ENCODE measurements at regions not wholly inside any gene's neighbourhood (a gene's known extent, or its start where the extent isn't known, plus 50 kb on each side); places are given as distances from the start of the nearest gene placed in this dataset.
"Not testable (repeated sequence)": the region's sequence is repeated elsewhere in the genome, so short reads cannot be mapped to it uniquely, and the experiment has no call there.

GRCh38 chr1:192418552-192419285 is 101.9 kb downstream of the RGS21 start:
- no peak for DNase-seq

- no peak for DNase-seq
Observed at GRCh38 chr1:192430644-192431043, 113.9 kb downstream of the RGS21 start.

DNA sequence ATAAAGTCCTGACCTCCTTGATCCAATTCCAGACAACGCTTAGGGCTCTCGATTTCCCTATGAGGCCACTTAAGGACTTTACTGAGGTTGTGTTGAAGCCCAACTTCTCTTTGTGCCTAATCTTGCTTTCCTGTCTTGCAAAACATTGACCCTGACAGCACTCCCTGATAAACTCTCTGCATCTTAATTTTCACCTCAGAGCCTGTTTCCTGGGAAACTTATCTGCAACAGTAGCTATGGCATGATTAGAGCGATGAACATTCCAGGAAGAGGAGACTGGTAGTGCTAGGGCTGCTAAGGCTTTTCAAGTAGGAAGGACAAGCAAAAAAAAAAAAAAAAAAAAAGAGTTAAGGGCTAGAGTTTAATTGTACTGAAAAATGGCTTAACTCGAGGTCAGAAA is 118.9 kb downstream of the RGS21 start:
- DNase-seq: no peak

DNA sequence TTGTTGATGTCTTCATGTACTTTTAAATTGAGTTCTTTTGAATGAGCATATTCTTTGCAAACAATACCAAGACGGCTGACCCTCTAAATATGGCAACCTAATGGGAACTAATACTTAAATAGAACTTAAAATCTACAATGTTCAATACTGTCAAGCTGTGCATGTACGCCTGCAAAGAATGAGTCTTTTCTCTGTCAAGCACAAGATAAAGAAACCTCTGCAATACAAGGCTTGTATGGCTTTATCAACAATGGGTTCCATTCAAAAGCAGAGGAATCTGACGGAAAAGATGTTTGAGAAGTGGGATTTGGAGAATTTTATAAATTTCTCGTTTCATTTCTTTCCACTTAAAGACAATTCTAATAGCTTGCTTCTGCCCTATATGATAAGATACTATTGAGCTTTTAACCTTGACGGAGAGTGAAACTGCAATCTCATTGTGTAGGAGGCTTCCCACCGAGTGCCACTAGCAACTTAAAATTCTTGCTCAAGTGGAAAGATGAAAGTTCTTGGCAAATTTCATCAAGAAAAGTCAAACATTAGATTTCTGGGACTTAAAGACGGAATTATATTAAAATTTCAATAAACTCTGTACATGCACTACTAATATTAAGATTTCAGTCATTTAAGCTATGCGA is 119.8 kb downstream of the RGS21 start:
- no peak for DNase-seq

DNA sequence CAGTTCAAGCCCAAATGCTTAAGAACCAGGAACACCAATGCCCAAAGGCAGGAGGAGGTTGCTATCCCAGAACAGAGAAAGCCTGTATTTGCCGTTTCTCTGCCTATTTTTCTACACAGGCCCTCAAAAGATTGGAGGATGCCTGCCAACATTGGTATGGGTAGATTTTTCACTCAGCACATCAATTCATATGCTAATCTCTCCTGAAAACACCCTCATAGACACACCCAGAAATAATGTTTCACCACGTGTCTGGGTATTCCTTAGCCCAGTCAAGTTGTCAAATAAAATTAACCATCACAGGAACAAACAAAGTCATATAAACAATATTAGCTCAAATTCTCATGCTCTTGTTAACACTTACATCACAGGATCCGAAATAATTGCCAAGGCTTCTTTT is 121.9 kb downstream of the RGS21 start:
- DNase-seq: no peak

- no peak for DNase-seq
Observed at GRCh38 chr1:192439373-192440025, 122.7 kb downstream of the RGS21 start.

DNA sequence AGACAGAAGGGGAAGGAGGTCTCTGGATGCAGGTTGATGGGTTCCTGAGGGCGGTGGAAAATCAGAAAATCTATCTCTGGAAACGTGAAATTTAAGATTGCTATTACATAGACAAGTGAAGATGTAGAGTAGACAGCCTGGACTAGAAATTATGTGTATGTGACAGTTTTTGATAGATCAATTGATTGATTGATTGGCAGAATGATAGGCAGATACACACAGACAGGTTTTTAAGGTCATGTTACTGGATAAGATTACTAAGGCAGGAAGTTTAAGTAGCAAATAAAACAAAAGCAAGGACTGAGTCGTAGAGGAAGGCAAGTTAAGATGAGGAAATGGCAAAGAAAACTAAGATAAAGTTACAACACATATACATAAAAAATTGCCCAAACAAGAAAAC is 124.7 kb downstream of the RGS21 start:
- DNase-seq: no peak

GRCh38 chr1:192442736-192443135 is 125.9 kb downstream of the RGS21 start:
- DNase-seq: no peak

- no peak for DNase-seq
Observed at GRCh38 chr1:192443616-192444015, 126.8 kb downstream of the RGS21 start.

- no peak for DNase-seq
Observed at GRCh38 chr1:192445241-192445640, 128.4 kb downstream of the RGS21 start.

GRCh38 chr1:192445839-192446489 is 129.2 kb downstream of the RGS21 start:
- DNase-seq: peak in 22 of 51 donors; percentile 2 to 64 (median 14)

- no peak for DNase-seq
Observed at GRCh38 chr1:192448026-192448578, 127.5 kb upstream of the RGS1 start.

DNA sequence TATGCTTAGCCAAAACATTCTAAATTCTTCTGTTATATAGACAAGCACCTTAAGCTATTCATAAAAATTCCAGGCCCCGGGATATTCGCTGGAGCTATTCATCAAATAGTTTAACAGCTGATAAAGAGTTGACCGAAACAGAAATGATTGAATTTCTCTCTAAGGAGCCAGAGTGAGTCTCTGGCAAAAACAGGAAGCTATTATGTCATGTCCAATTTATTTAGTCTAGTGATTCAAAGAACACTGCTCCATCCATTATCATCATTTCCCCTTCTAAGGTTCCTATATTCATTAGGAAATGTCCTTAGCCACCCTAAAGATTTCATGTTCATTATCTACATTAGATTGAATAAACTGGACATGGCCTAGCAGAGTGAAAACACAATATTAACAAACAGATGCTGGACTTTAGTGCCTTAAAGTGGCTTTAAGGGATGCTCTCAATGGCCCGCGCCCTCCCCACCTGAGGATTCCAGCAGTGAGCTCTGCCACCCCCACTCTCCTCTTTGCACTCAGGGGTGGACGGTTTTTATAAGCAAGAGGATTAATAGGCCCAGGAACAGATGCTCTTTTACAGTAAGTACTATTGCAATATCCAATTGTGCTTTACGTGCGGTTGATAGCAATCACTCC is 122.1 kb upstream of the RGS1 start:
- DNase-seq: no peak

GRCh38 chr1:192459467-192459866 is 116.1 kb upstream of the RGS1 start:
- DNase-seq: no peak

DNA sequence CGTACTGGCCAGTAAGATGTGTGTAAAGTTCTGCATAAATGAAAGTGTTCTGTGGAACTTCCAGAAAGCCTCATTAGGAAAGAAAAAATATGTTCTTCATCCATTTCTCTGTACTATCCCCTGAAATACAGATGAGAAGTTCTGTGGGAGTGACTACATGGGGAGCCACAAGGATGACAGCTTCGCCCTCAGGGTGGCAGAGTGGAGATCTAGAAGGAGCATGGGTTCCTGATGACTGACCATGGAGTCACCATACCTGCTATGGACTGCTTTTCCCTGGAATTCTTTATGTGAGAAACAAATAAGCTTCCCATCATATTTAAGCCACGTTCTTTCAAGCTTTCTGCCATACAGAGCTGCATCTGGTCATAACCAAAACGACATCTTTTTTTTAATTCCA is 113.9 kb upstream of the RGS1 start:
- no peak for DNase-seq

DNA sequence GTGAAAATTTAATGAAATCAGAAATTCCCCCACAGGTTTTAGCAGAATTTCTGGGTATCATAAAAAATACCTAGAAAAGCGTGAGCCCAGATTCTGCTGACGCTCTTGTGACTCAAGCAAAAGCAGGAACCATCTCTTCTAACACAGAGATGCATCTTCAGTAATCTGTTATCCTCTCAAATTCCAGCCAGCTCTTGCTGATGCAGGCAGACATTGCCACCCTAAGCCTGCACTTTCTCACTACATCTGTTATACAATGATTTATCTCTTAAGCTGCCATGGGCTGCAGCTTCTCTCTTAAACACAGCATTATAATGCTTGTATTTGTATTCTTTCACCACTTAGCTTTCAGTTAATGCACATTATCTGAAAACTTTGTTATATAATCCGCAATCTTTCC is 113.0 kb upstream of the RGS1 start:
- no peak for DNase-seq

GRCh38 chr1:192463661-192464060 is 111.9 kb upstream of the RGS1 start:
- DNase-seq: no peak

DNA sequence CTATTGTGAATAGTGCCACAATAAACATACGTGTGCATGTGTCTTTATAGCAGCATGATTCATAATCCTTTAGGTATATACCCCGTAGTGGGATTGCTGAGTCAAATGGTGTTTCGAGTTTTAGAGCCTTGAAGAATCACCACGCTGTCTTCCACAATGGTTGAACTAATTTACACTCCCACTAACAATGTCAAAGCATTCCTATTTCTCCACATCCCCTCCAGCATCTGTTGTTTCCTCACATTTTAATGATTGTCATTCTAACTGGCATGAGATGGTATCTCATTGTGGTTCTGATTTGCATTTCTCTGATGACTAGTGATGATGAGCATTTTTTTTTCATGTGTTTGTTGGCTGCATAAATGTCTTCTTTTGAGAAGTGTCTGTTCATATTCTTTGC is 110.4 kb upstream of the RGS1 start:
- not testable (repeated sequence) for DNase-seq

GRCh38 chr1:192474080-192474683 is 101.4 kb upstream of the RGS1 start:
- DNase-seq: peak in 1 of 51 donors; percentile 56

DNA sequence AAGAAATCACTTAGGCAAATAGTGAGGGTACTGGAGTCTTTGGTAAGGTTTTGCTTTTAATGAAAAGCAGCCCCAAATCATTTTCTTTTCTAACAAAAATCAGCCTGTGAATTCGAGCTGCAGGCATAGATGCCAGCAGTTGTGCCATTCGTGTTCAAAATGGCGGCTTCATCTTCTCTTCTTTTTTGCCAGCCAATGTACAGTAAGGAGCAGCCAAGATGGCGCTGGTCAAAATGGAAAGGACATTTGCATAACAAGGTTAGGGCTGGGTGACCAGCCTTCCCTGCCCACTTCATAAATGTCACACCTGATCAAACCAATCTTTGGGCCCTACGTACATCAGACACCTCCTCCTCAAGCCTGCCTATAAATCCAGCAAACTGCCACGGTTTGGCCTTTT is 100.2 kb upstream of the RGS1 start:
- no peak for DNase-seq

DNA sequence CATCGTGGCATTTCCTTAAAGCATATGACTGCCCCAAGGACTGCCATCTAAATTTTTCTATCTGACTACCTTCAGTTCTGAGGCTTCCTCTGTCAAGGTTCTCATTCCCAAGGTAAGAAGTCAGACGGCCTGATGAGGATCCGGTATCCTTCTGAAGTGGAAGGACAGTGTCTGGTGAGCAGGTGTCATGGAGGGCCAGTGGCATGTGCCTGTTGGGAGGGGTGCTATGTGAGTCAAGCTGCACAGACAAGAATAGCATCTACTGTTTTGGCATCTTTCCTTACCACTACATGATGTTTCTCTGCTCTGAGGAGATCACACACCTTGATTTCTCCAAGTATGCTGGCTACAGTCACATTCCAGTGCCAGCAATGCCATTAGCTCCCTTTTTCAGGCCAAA is 99.6 kb upstream of the RGS1 start:
- DNase-seq: no peak
